Mesenchymal stem cell (in vitro differentiated cells and primary cell): ENCODE measurements at regions not wholly inside any gene's neighbourhood (a gene's known extent, or its start where the extent isn't known, plus 50 kb on each side); places are given as distances from the start of the nearest gene placed in this dataset.
A peak's percentile ranks its signal among the peaks of the same experiment; 100 is the strongest.

Source experiments
- DNase-seq: peaks from one replicate; pipeline ENCODE4 v3.0.0-alpha.2; 2013
- H2AFZ ChIP-seq: one replicate; pipeline ENCODE4 v1.6.1; 2013; ENCODE audit warnings: low read depth, mild to moderate bottlenecking, control low read depth, inconsistent platforms, low read length, moderate library complexity
- H2AK5ac ChIP-seq: 2 replicates; pipeline ENCODE4 v1.6.1; 2013; ENCODE audit warnings: low read length, moderate library complexity, mild to moderate bottlenecking, inconsistent platforms; ENCODE audit not compliant: severe bottlenecking
- H2BK120ac ChIP-seq: one replicate; pipeline ENCODE4 v1.6.1; 2013; ENCODE audit warnings: low read depth, mild to moderate bottlenecking, inconsistent platforms, low read length, moderate library complexity
- H2BK12ac ChIP-seq, 2 experiments: one replicate each; pipeline ENCODE4 v1.6.1; 2013; ENCODE audit warnings: inconsistent platforms in 2 of 2, low read length in 2 of 2, mild to moderate bottlenecking in 2 of 2, moderate library complexity in 2 of 2, control low read depth in 1 of 2
- H2BK15ac ChIP-seq: one replicate; pipeline ENCODE4 v1.6.1; 2013; ENCODE audit warnings: mild to moderate bottlenecking, low read depth, inconsistent platforms; ENCODE audit not compliant: poor library complexity, severe bottlenecking
- H2BK5ac ChIP-seq: 2 replicates; pipeline ENCODE4 v1.6.1; 2013; ENCODE audit warnings: low read depth, mild to moderate bottlenecking, low read length, control low read depth, inconsistent platforms; ENCODE audit not compliant: poor library complexity, severe bottlenecking
- H3K14ac ChIP-seq, 2 experiments: one replicate each; pipeline ENCODE4 v1.6.1; 2013; ENCODE audit warnings: inconsistent platforms in 2 of 2, low read length in 2 of 2, control low read depth in 1 of 2, mild to moderate bottlenecking in 1 of 2, moderate library complexity in 1 of 2
- H3K18ac ChIP-seq, 2 experiments: one replicate each; pipeline ENCODE4 v1.6.1; 2013; ENCODE audit warnings: inconsistent platforms in 2 of 2, low read length in 2 of 2, control low read depth in 1 of 2, low read depth in 1 of 2, mild to moderate bottlenecking in 1 of 2
- H3K23ac ChIP-seq, 2 experiments: one replicate each; pipeline ENCODE4 v1.6.1; 2013; ENCODE audit warnings: inconsistent platforms in 2 of 2, low read length in 2 of 2, mild to moderate bottlenecking in 2 of 2, moderate library complexity in 2 of 2, control low read depth in 1 of 2
- H3K27ac ChIP-seq: 2 replicates; pipeline ENCODE4 v1.5.1; 2013; ENCODE audit warnings: mild to moderate bottlenecking, moderate library complexity, low read length, control low read depth, inconsistent platforms; ENCODE audit not compliant: poor library complexity, severe bottlenecking
- H3K27me3 ChIP-seq, 2 experiments: 2 replicates each; pipeline versions ENCODE4 v1.6.1 to v1.7.0; 2013; ENCODE audit warnings: low read length in 2 of 2, mild to moderate bottlenecking in 2 of 2, moderate library complexity in 2 of 2, control low read depth in 1 of 2, inconsistent platforms in 1 of 2; ENCODE audit not compliant: control insufficient read depth in 1 of 2, insufficient read depth in 1 of 2
- H3K36me3 ChIP-seq, 2 experiments: 2 replicates each; pipeline versions ENCODE4 v1.6.1 to v1.7.0; 2013; ENCODE audit warnings: low read length in 2 of 2, control low read depth in 1 of 2, inconsistent platforms in 1 of 2, low read depth in 1 of 2, mild to moderate bottlenecking in 1 of 2; ENCODE audit not compliant: insufficient read depth in 2 of 2, control insufficient read depth in 1 of 2
- H3K4ac ChIP-seq, 2 experiments: one replicate each; pipeline ENCODE4 v1.6.1; 2013; ENCODE audit warnings: inconsistent platforms in 2 of 2, low read length in 2 of 2, mild to moderate bottlenecking in 2 of 2, moderate library complexity in 2 of 2, control low read depth in 1 of 2, low read depth in 1 of 2
- H3K4me1 ChIP-seq: 2 replicates; pipeline ENCODE4 v1.6.1; 2013; ENCODE audit warnings: low read depth, low read length, control low read depth; ENCODE audit not compliant: control insufficient read depth, insufficient read depth
- H3K4me2 ChIP-seq: 2 replicates; pipeline ENCODE4 v1.6.1; 2013; ENCODE audit warnings: low read length, mild to moderate bottlenecking, inconsistent platforms; ENCODE audit not compliant: poor library complexity, severe bottlenecking
- H3K4me3 ChIP-seq, 2 experiments: 2 replicates each; pipeline versions ENCODE4 v1.5.1 to v1.7.0; 2013; ENCODE audit warnings: low read length in 2 of 2, mild to moderate bottlenecking in 2 of 2, control low read depth in 1 of 2, low read depth in 1 of 2; ENCODE audit not compliant: insufficient read depth in 1 of 2
- H3K79me1 ChIP-seq: replicated peaks from 2 replicates; pipeline ENCODE4 v1.6.1; 2013; ENCODE audit warnings: mild to moderate bottlenecking, control low read depth, low read length, inconsistent platforms; ENCODE audit not compliant: poor library complexity, severe bottlenecking
- H3K9ac ChIP-seq: 2 replicates; pipeline ENCODE4 v1.7.0; 2013; ENCODE audit warnings: mild to moderate bottlenecking, low read length, moderate library complexity
- H3K9me3 ChIP-seq: 2 replicates; pipeline ENCODE4 v1.7.0; 2013; ENCODE audit warnings: mild to moderate bottlenecking, low read length; ENCODE audit not compliant: control insufficient read depth
- H4K8ac ChIP-seq: one replicate; pipeline ENCODE4 v1.6.1; 2013; ENCODE audit warnings: inconsistent platforms, mild to moderate bottlenecking, low read length, moderate library complexity
- H4K91ac ChIP-seq: one replicate; pipeline ENCODE4 v1.6.1; 2013; ENCODE audit warnings: mild to moderate bottlenecking, low read length, inconsistent platforms
- WGBS: methylation state at CpG from one replicate; pipeline ENCODE4 v1.1.7; 2013; ENCODE audit warnings: mixed read lengths; 5-methylcytosine and 5-hydroxymethylcytosine counted together

GRCh38 chr4:177236886-177237285 is 72.8 kb upstream of the NEIL3 start:
- Histone ChIP-seq H2BK15ac (no peak overlapping the region), H3K14ac (no peak overlapping the region), H3K27ac (no peak overlapping the region), H3K4me2 (no peak overlapping the region), H3K4ac (no peak overlapping the region), H3K79me1 (no peaks in the 10 kb centered on the region), H2AFZ (no peak overlapping the region), H4K91ac (no peak overlapping the region), H4K8ac (no peak overlapping the region), H3K4me3 (no peak overlapping the region), H2BK120ac (no peak overlapping the region), H2BK5ac (no peak overlapping the region), H3K27me3 (no peaks in the 10 kb centered on the region), H2AK5ac (peak overlapping the region; percentile 80), H3K9me3 (no peaks in the 10 kb centered on the region), H2BK12ac (no peak overlapping the region), H3K23ac (no peak overlapping the region), H3K4me1 (peaks cover 8% of the 10 kb centered on the region), H3K36me3 (no peaks in the 10 kb centered on the region), H3K18ac (no peak overlapping the region), H3K9ac (no peak overlapping the region)
- DNase-seq = no peak
- WGBS = 100% methylated on average over 4 of the region's 4 CpGs

GRCh38 chr4:177237291-177237690 is 72.4 kb upstream of the NEIL3 start:
- peak overlapping the region; percentile 46 for H3K27ac ChIP-seq
- no peak overlapping the region for H2BK5ac ChIP-seq
- no peaks in the 10 kb centered on the region for H3K36me3 ChIP-seq
- WGBS = 86% methylated on average over 2 of the region's 2 CpGs
- H3K9ac ChIP-seq = no peak overlapping the region
- no peak overlapping the region for H3K4me3 ChIP-seq
- no peak overlapping the region for H2BK12ac ChIP-seq
- no peak overlapping the region for H4K8ac ChIP-seq
- no peak overlapping the region for H3K4ac ChIP-seq
- no peak overlapping the region for H2BK15ac ChIP-seq
- no peaks in the 10 kb centered on the region for H3K27me3 ChIP-seq
- peaks cover 8% of the 10 kb centered on the region for H3K4me1 ChIP-seq
- no peak overlapping the region for H2BK120ac ChIP-seq
- no peak overlapping the region for H4K91ac ChIP-seq
- no peaks in the 10 kb centered on the region for H3K79me1 ChIP-seq
- no peaks in the 10 kb centered on the region for H3K9me3 ChIP-seq
- peak overlapping the region; percentile 80 for H2AK5ac ChIP-seq
- no peak overlapping the region for H3K14ac ChIP-seq
- no peak overlapping the region for H3K23ac ChIP-seq
- DNase-seq = no peak
- H3K4me2 ChIP-seq = no peak overlapping the region
- no peak overlapping the region for H3K18ac ChIP-seq
- no peak overlapping the region for H2AFZ ChIP-seq

GRCh38 chr4:177239477-177239876 is 70.2 kb upstream of the NEIL3 start:
- no peak overlapping the region for H2BK5ac ChIP-seq
- H4K8ac ChIP-seq = no peak overlapping the region
- 100% methylated on average over 1 of the region's 1 CpG for WGBS
- H2BK12ac ChIP-seq = no peak overlapping the region
- no peaks in the 10 kb centered on the region for H3K9me3 ChIP-seq
- H3K23ac ChIP-seq = no peak overlapping the region
- no peaks in the 10 kb centered on the region for H3K27me3 ChIP-seq
- H3K79me1 ChIP-seq = no peaks in the 10 kb centered on the region
- no peak overlapping the region for H3K14ac ChIP-seq
- peak overlapping the region; percentile 6 for H3K9ac ChIP-seq
- no peak overlapping the region for H2AFZ ChIP-seq
- peaks cover 8% of the 10 kb centered on the region for H3K4me1 ChIP-seq
- no peak overlapping the region for H2BK15ac ChIP-seq
- H3K36me3 ChIP-seq = no peaks in the 10 kb centered on the region
- DNase-seq = no peak
- H2BK120ac ChIP-seq = no peak overlapping the region
- H4K91ac ChIP-seq = no peak overlapping the region
- H3K18ac ChIP-seq = no peak overlapping the region
- H3K4ac ChIP-seq = no peak overlapping the region
- no peak overlapping the region for H2AK5ac ChIP-seq
- H3K4me3 ChIP-seq = no peak overlapping the region
- H3K27ac ChIP-seq = peak overlapping the region; percentile 45
- H3K4me2 ChIP-seq = no peak overlapping the region

- Histone ChIP-seq H3K14ac (no peak overlapping the region), H2AK5ac (no peak overlapping the region), H3K27ac (no peak overlapping the region), H3K18ac (no peak overlapping the region), H2BK5ac (no peak overlapping the region), H2BK12ac (no peak overlapping the region), H4K91ac (no peak overlapping the region), H4K8ac (no peak overlapping the region), H3K4me1 (peaks cover 8% of the 10 kb centered on the region), H2BK120ac (no peak overlapping the region), H3K4ac (no peak overlapping the region), H3K4me3 (no peak overlapping the region), H3K9me3 (no peaks in the 10 kb centered on the region), H2AFZ (no peak overlapping the region), H2BK15ac (no peak overlapping the region), H3K4me2 (no peak overlapping the region), H3K23ac (no peak overlapping the region), H3K27me3 (no peaks in the 10 kb centered on the region), H3K36me3 (no peaks in the 10 kb centered on the region), H3K79me1 (no peaks in the 10 kb centered on the region), H3K9ac (peak overlapping the region; percentile 6)
- no peak for DNase-seq
Measured at GRCh38 chr4:177239878-177240277, 69.8 kb upstream of the NEIL3 start.
